Vagina (tissue), 2 donors: ENCODE measurements at regions not wholly inside any gene's neighbourhood (a gene's known extent, or its start where the extent isn't known, plus 50 kb on each side); places are given as distances from the start of the nearest gene placed in this dataset.

ENCODE experiments used
- DNase-seq, 2 donors: peaks; one replicate each; pipeline ENCODE4 v3.0.0-alpha.2; 2017; ENCODE audit errors: extremely low spot score in 2 of 2
- H3K27ac ChIP-seq: fragments of 200-600 bp; sonication (generic); one replicate; pipeline ENCODE4 v1.5.1; 2019
- H3K27me3 ChIP-seq: fragments of 200-600 bp; sonication (generic); one replicate; pipeline ENCODE4 v1.5.1; 2019
- H3K36me3 ChIP-seq, 2 donors: fragments of 200-600 bp; sonication (generic); one replicate each; pipeline ENCODE4 v1.5.1; 2017 to 2019
- H3K4me1 ChIP-seq: fragments of 200-600 bp; sonication (generic); one replicate; pipeline ENCODE4 v1.5.1; 2019
- H3K4me3 ChIP-seq, 2 donors: fragments of 200-600 bp; sonication (generic); 1 replicate in 1 of 2; 2 replicates in 1 of 2; pipeline ENCODE4 v1.5.1; 2016 to 2019
- H3K9me3 ChIP-seq: fragments of 200-600 bp; sonication (generic); one replicate; pipeline ENCODE4 v1.5.1; 2019
- CTCF ChIP-seq, 3 experiments: fragments of 450-650 bp in 2 of 3; fragments of 200-600 bp in 1 of 3; sonication (generic) in 1 of 3; IDR thresholded peaks; one replicate each; pipeline ENCODE4 v1.5.1; 2017 to 2019; ENCODE audit warnings: antibody characterized with exemption in 3 of 3, mild to moderate bottlenecking in 2 of 3, moderate library complexity in 2 of 3
- POLR2A ChIP-seq, 2 donors: fragments of 450-650 bp; IDR thresholded peaks; one replicate each; pipeline ENCODE4 v1.6.1; 2017; ENCODE audit warnings: antibody characterized with exemption in 2 of 2, mild to moderate bottlenecking in 2 of 2, moderate library complexity in 2 of 2
- POLR2AphosphoS5 ChIP-seq, 2 donors: sonication (generic); formaldehyde crosslinking; IDR thresholded peaks; one replicate each; pipeline ENCODE4 v1.9.0; 2017; ENCODE audit warnings: antibody characterized with exemption in 2 of 2, mild to moderate bottlenecking in 2 of 2, low read depth in 1 of 2; ENCODE audit not compliant: insufficient read depth in 1 of 2
- intact Hi-C: fragments of 100-400 bp; cut with DNase I; formaldehyde crosslinking; loops from one replicate; pipeline ENCODE4 v1.15.1; 2023

- H3K36me3 ChIP-seq: no peaks in the 10 kb centered on the region
- intact Hi-C loops: no loop called here
- H3K4me3 ChIP-seq: peak overlapping the region in 1 of 2 donors; percentile 13
- H3K27me3 ChIP-seq: no peaks in the 10 kb centered on the region
- DNase-seq: no peak
- no peaks in the 10 kb centered on the region for H3K9me3 ChIP-seq
- TF ChIP-seq CTCF (IDR thresholded peaks at IDR 0.05) (no peak), POLR2A (IDR thresholded peaks at IDR 0.05) (no peak), POLR2AphosphoS5 (IDR thresholded peaks at IDR 0.05; ENCODE audit: insufficient read depth in 1 of 2, low read depth in 1 of 2) (no peak)
- peaks cover 35% of the 10 kb centered on the region for H3K4me1 ChIP-seq
- no peak overlapping the region for H3K27ac ChIP-seq
Measured at GRCh38 chr3:197356275-197356674, 57.9 kb upstream of the DLG1 start.

GRCh38 chr3:197355713-197356112 is 57.3 kb upstream of the DLG1 start:
- Histone ChIP-seq H3K27me3 (no peaks in the 10 kb centered on the region), H3K27ac (no peak overlapping the region), H3K9me3 (no peaks in the 10 kb centered on the region), H3K36me3 (no peaks in the 10 kb centered on the region), H3K4me3 (no peak overlapping the region), H3K4me1 (peaks cover 35% of the 10 kb centered on the region)
- intact Hi-C loops: no loop called here
- no peak for DNase-seq
- TF ChIP-seq POLR2A (IDR thresholded peaks at IDR 0.05): no peak

- no peaks in the 10 kb centered on the region for H3K36me3 ChIP-seq
- DNase-seq: no peak
- H3K4me1 ChIP-seq: peaks cover 35% of the 10 kb centered on the region
- TF ChIP-seq POLR2AphosphoS5 (IDR thresholded peaks at IDR 0.05; ENCODE audit: insufficient read depth in 1 of 2, low read depth in 1 of 2) (peak in 1 of 2 donors; percentile 58), CTCF (IDR thresholded peaks at IDR 0.05) (no peak)
- intact Hi-C loops: no loop called here
- no peak overlapping the region for H3K4me3 ChIP-seq
- no peaks in the 10 kb centered on the region for H3K27me3 ChIP-seq
- H3K27ac ChIP-seq: peak overlapping the region; percentile 71
- no peaks in the 10 kb centered on the region for H3K9me3 ChIP-seq
Measured at GRCh38 chr3:197354568-197355001, 56.2 kb upstream of the DLG1 start.

GRCh38 chr3:197353867-197354567 is 55.6 kb upstream of the DLG1 start:
- TF ChIP-seq POLR2AphosphoS5 (IDR thresholded peaks at IDR 0.05; ENCODE audit: insufficient read depth in 1 of 2, low read depth in 1 of 2): no peak
- intact Hi-C loops: no loop called here
- Histone ChIP-seq H3K4me1 (peaks cover 35% of the 10 kb centered on the region), H3K27ac (peak overlapping the region; percentile 71), H3K4me3 (no peak overlapping the region), H3K27me3 (no peaks in the 10 kb centered on the region), H3K36me3 (no peaks in the 10 kb centered on the region), H3K9me3 (no peaks in the 10 kb centered on the region)
- DNase-seq: no peak

GRCh38 chr3:197353001-197353866 is 54.8 kb upstream of the DLG1 start:
- Histone ChIP-seq H3K27ac (peak overlapping the region; percentile 27), H3K9me3 (no peaks in the 10 kb centered on the region), H3K4me3 (no peak overlapping the region), H3K36me3 (no peaks in the 10 kb centered on the region), H3K4me1 (peaks cover 35% of the 10 kb centered on the region), H3K27me3 (no peaks in the 10 kb centered on the region)
- intact Hi-C loops: no loop called here
- TF ChIP-seq POLR2A (IDR thresholded peaks at IDR 0.05) (no peak), CTCF (IDR thresholded peaks at IDR 0.05) (no peak), POLR2AphosphoS5 (IDR thresholded peaks at IDR 0.05; ENCODE audit: insufficient read depth in 1 of 2, low read depth in 1 of 2) (no peak)
- DNase-seq: no peak

- Histone ChIP-seq H3K4me1 (peaks cover 35% of the 10 kb centered on the region), H3K9me3 (no peaks in the 10 kb centered on the region), H3K4me3 (no peak overlapping the region), H3K36me3 (no peaks in the 10 kb centered on the region), H3K27ac (peak overlapping the region; percentile 27), H3K27me3 (no peaks in the 10 kb centered on the region)
- no peak for DNase-seq
- intact Hi-C loops: no loop called here
- TF ChIP-seq CTCF (IDR thresholded peaks at IDR 0.05) (no peak), POLR2AphosphoS5 (IDR thresholded peaks at IDR 0.05; ENCODE audit: insufficient read depth in 1 of 2, low read depth in 1 of 2) (peak; percentile 36 to 55), POLR2A (IDR thresholded peaks at IDR 0.05) (no peak)
Measured at GRCh38 chr3:197352382-197352781, 54.0 kb upstream of the DLG1 start.
